HEK293 (cell line): ENCODE measurements at regions not wholly inside any gene's neighbourhood (a gene's known extent, or its start where the extent isn't known, plus 50 kb on each side); places are given as distances from the start of the nearest gene placed in this dataset.
A peak's percentile ranks its signal among the peaks of the same experiment; 100 is the strongest.

Source experiments
- YY1 ChIP-seq: fragments of 450-650 bp; formaldehyde crosslinking; IDR thresholded peaks from 2 replicates; pipeline ENCODE4 v1.5.1; 2018; ENCODE audit warnings: missing biosample characterization, missing genetic modification characterization
- ZNF132 ChIP-seq: fragments of 450-650 bp; formaldehyde crosslinking; IDR thresholded peaks from 2 replicates; pipeline ENCODE4 v1.5.1; 2017; ENCODE audit warnings: missing biosample characterization, missing genetic modification characterization, borderline replicate concordance
- ZNF18 ChIP-seq: fragments of 450-650 bp; formaldehyde crosslinking; IDR thresholded peaks from 2 replicates; pipeline ENCODE4 v1.5.1; 2016; ENCODE audit warnings: missing biosample characterization, missing genetic modification characterization
- TF ChIP-seq, protein P1 (sequence below): fragments of 450-650 bp; formaldehyde crosslinking; IDR thresholded peaks from 2 replicates; pipeline ENCODE4 v1.5.1; 2016; ENCODE audit warnings: missing biosample characterization, missing genetic modification characterization

DNA sequence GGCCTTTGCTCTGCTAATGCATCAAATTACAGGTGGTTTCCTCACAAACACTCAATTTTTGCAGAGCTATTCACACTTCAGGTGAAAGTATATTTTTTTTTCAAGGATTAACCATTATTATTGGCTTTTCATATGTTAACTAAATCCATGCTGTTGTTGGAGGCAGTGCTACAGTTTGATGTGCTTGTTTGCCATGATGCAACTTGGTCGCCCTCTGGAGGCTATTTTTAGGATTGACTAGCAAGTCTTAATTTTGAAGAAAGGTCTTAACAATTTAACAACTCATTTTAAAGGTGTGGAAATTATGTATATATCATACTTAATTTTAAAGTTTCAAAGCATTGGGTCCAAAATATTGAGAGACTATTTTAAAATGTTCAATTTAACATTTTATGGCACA is 168.8 kb upstream of the FAM47A start:
- TF ChIP-seq ZNF132: no peak
- TF ChIP-seq, protein P1, sequence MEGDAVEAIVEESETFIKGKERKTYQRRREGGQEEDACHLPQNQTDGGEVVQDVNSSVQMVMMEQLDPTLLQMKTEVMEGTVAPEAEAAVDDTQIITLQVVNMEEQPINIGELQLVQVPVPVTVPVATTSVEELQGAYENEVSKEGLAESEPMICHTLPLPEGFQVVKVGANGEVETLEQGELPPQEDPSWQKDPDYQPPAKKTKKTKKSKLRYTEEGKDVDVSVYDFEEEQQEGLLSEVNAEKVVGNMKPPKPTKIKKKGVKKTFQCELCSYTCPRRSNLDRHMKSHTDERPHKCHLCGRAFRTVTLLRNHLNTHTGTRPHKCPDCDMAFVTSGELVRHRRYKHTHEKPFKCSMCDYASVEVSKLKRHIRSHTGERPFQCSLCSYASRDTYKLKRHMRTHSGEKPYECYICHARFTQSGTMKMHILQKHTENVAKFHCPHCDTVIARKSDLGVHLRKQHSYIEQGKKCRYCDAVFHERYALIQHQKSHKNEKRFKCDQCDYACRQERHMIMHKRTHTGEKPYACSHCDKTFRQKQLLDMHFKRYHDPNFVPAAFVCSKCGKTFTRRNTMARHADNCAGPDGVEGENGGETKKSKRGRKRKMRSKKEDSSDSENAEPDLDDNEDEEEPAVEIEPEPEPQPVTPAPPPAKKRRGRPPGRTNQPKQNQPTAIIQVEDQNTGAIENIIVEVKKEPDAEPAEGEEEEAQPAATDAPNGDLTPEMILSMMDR (tag by site-specific recombination): peak; percentile 37; the same call in 1 of the 2 replicates
- TF ChIP-seq ZNF18 (tag by site-specific recombination): no peak
- TF ChIP-seq YY1 (tag by site-specific recombination): no peak
